HCT116 (cell line): ENCODE measurements at regions not wholly inside any gene's neighbourhood (a gene's known extent, or its start where the extent isn't known, plus 50 kb on each side); places are given as distances from the start of the nearest gene placed in this dataset.

Experiments used
- ATAC-seq: fragments of 200-7000 bp; cut with Tn5 transposase; 2 replicates; pipeline ENCODE4 v1.9.1; 2020; ENCODE audit warnings: mild to moderate bottlenecking, moderate library complexity
- BruUV-seq: library from RNA; stranded (reverse); fragments of 400-500 nt; replicated peaks from 2 replicates; lab custom pipeline; 2021; lab: Mats Ljungman, UMichigan
- CTCF ChIA-PET: fragments of 300-600 bp; sonication (Branson Sonifier 250); formaldehyde crosslinking; loops from one replicate; lab custom pipeline; 2021; ENCODE audit warnings: antibody characterized with exemption; lab: Charles Lee
- POLR2A ChIA-PET: fragments of 300-600, 350-600 bp; sonication (Branson Sonifier 250); formaldehyde crosslinking; loops from one replicate; lab custom pipeline; 2021; ENCODE audit warnings: antibody characterized with exemption; lab: Charles Lee
- RAD21 ChIA-PET, 2 experiments: fragments of 300-600 bp; sonication (Branson Sonifier 250); formaldehyde crosslinking; loops; one replicate each; lab custom pipeline; 2023; ENCODE audit warnings: low total read pairs in 2 of 2; ENCODE audit not compliant: uncharacterized antibody in 2 of 2, unreplicated experiment in 2 of 2, low non-redundant PET in 1 of 2; lab: Charles Lee
- DNase-seq: peaks from one replicate; pipeline ENCODE4 v3.0.0-alpha.2; 2010; ENCODE audit warnings: low read depth, low spot score
- H2AFZ ChIP-seq: fragments of 200-600 bp; shearing (Covaris generic), sonication (generic); 2 replicates; pipeline ENCODE4 v1.6.1; 2017; ENCODE audit warnings: low read depth, mixed run types, mixed read lengths, antibody characterized with exemption, low read length; ENCODE audit not compliant: poor library complexity, severe bottlenecking
- H3K27ac ChIP-seq: 2 replicates; pipeline ENCODE4 v1.5.1; 2012; ENCODE audit warnings: low read depth, low read length
- H3K27me3 ChIP-seq: fragments of 200-600 bp; sonication (generic); 2 replicates; pipeline ENCODE4 v1.6.1; 2016; ENCODE audit warnings: mixed run types, low read length, mixed read lengths; ENCODE audit not compliant: insufficient read depth
- H3K36me3 ChIP-seq, 2 experiments: fragments of 200-500 bp in 1 of 2; fragments of 200-600 bp in 1 of 2; sonication (Bioruptor generic) in 1 of 2; sonication (generic) in 1 of 2; 2 replicates each; pipeline versions ENCODE4 v1.5.1 to v1.6.1; 2014 to 2016; ENCODE audit warnings: low read length in 2 of 2, inconsistent platforms in 1 of 2, mixed read lengths in 1 of 2, mixed run types in 1 of 2; ENCODE audit not compliant: insufficient read depth in 2 of 2, control insufficient read depth in 1 of 2
- H3K4me1 ChIP-seq, 2 experiments: fragments of 200-600 bp in 1 of 2; sonication (generic) in 1 of 2; 2 replicates each; pipeline versions ENCODE4 v1.5.1 to v1.6.1; 2012 to 2017; ENCODE audit warnings: low read length in 2 of 2, inconsistent platforms in 1 of 2, mild to moderate bottlenecking in 1 of 2, mixed read lengths in 1 of 2, mixed run types in 1 of 2, moderate library complexity in 1 of 2; ENCODE audit not compliant: insufficient read depth in 2 of 2, control insufficient read depth in 1 of 2
- H3K4me2 ChIP-seq: fragments of 200-600 bp; sonication (generic); 2 replicates; pipeline ENCODE4 v1.6.1; 2017; ENCODE audit warnings: mixed run types, low read length, mixed read lengths
- H3K4me3 ChIP-seq, 2 experiments: fragments of 200-600 bp in 1 of 2; sonication (generic) in 1 of 2; replicated peaks in 1 of 2; 2 replicates each; pipeline ENCODE4 v1.5.1; 2011 to 2016; ENCODE audit warnings: low read length in 2 of 2, control low read depth in 1 of 2, low read depth in 1 of 2, mild to moderate bottlenecking in 1 of 2, mixed read lengths in 1 of 2, mixed run types in 1 of 2
- H3K79me2 ChIP-seq: fragments of 200-600 bp; sonication (generic); 2 replicates; pipeline ENCODE4 v1.6.1; 2017; ENCODE audit warnings: mild to moderate bottlenecking, mixed run types, low read length, moderate library complexity, mixed read lengths; ENCODE audit not compliant: insufficient read depth
- H3K9ac ChIP-seq: fragments of 200-600 bp; sonication (generic); 2 replicates; pipeline ENCODE4 v1.6.1; 2016; ENCODE audit warnings: low read length, mixed read lengths
- H3K9me2 ChIP-seq: fragments of 200-600 bp; sonication (generic), shearing (Covaris generic); 2 replicates; pipeline ENCODE4 v1.6.1; 2017; ENCODE audit warnings: mixed run types, mild to moderate bottlenecking, moderate library complexity; ENCODE audit not compliant: insufficient read depth
- H3K9me3 ChIP-seq, 2 experiments: fragments of 200-500 bp in 1 of 2; fragments of 200-600 bp in 1 of 2; sonication (Bioruptor generic) in 1 of 2; sonication (generic) in 1 of 2; 2 replicates each; pipeline ENCODE4 v1.6.1; 2014 to 2017; ENCODE audit warnings: low read length in 2 of 2, mixed read lengths in 2 of 2, inconsistent platforms in 1 of 2, low read depth in 1 of 2, mild to moderate bottlenecking in 1 of 2, mixed run types in 1 of 2, moderate library complexity in 1 of 2; ENCODE audit not compliant: control insufficient read depth in 1 of 2, insufficient read depth in 1 of 2
- H4K20me1 ChIP-seq: fragments of 200-600 bp; sonication (generic), shearing (Covaris generic); 2 replicates; pipeline ENCODE4 v1.6.1; 2017; ENCODE audit warnings: mixed run types, mild to moderate bottlenecking, moderate library complexity; ENCODE audit not compliant: insufficient read depth
- CEBPB ChIP-seq: IDR thresholded peaks from 2 replicates; pipeline ENCODE4 v1.6.1; 2012; ENCODE audit warnings: low read depth
- CTCF ChIP-seq, 3 experiments: fragments of 200-600 bp in 1 of 3; sonication (generic) in 1 of 3; IDR thresholded peaks in 2 of 3; conservative IDR thresholded peaks in 1 of 3; 2 replicates each; pipeline ENCODE4 v1.5.1; 2012 to 2017; ENCODE audit warnings: low read depth in 2 of 3, low read length in 2 of 3, antibody characterized with exemption in 1 of 3, borderline replicate concordance in 1 of 3, control low read depth in 1 of 3, mild to moderate bottlenecking in 1 of 3, mixed read lengths in 1 of 3, mixed run types in 1 of 3, moderate library complexity in 1 of 3; ENCODE audit not compliant: insufficient read depth in 1 of 3
- EGR1 ChIP-seq: IDR thresholded peaks from 2 replicates; pipeline ENCODE4 v1.6.1; 2012; ENCODE audit warnings: low read depth
- EZH2 ChIP-seq: fragments of 200-600 bp; sonication (generic); IDR thresholded peaks from 2 replicates; pipeline ENCODE4 v1.6.1; 2017; ENCODE audit warnings: antibody characterized with exemption, mixed run types
- EZH2phosphoT487 ChIP-seq: fragments of 200-600 bp; IDR thresholded peaks from 2 replicates; pipeline ENCODE4 v1.6.1; 2018; ENCODE audit warnings: antibody characterized with exemption, borderline replicate concordance
- FOSL1 ChIP-seq: IDR thresholded peaks from 2 replicates; pipeline ENCODE4 v1.6.1; 2012; ENCODE audit warnings: low read depth
- POLR2AphosphoS5 ChIP-seq: IDR thresholded peaks from 2 replicates; pipeline ENCODE4 v1.6.1; 2011; ENCODE audit warnings: mild to moderate bottlenecking, low read depth, low read length, moderate library complexity
- RAD21 ChIP-seq: IDR thresholded peaks from 2 replicates; pipeline ENCODE4 v1.6.1; 2012; ENCODE audit warnings: low read depth, mild to moderate bottlenecking
- SIN3A ChIP-seq: IDR thresholded peaks from 2 replicates; pipeline ENCODE4 v1.6.1; 2012; ENCODE audit warnings: low read depth
- SP1 ChIP-seq: IDR thresholded peaks from 2 replicates; pipeline ENCODE4 v1.6.1; 2012; ENCODE audit warnings: low read depth
- SRF ChIP-seq: IDR thresholded peaks from 2 replicates; pipeline ENCODE4 v1.6.1; 2012; ENCODE audit warnings: low read depth
- ZNF274 ChIP-seq: fragments of 200-500 bp; sonication (Bioruptor generic); IDR thresholded peaks from 2 replicates; pipeline ENCODE4 v1.6.1; 2014; ENCODE audit warnings: mild to moderate bottlenecking, low read depth, low read length, inconsistent platforms
- intact Hi-C: fragments of 100-400 bp; cut with micrococcal nuclease; formaldehyde crosslinking; loops from 2 replicates; pipeline ENCODE4 v1.10.0; 2022
- TF ChIP-seq, protein P1 (sequence below): IDR thresholded peaks from 2 replicates; pipeline ENCODE4 v1.6.1; 2012; ENCODE audit warnings: low read depth
- TF ChIP-seq, protein P2 (sequence below): IDR thresholded peaks from 2 replicates; pipeline ENCODE4 v1.6.1; 2011; ENCODE audit warnings: mild to moderate bottlenecking, low read length, moderate library complexity; ENCODE audit not compliant: insufficient replicate concordance; ENCODE audit errors: extremely low read depth
- TF ChIP-seq, protein P3 (sequence below): IDR thresholded peaks from 2 replicates; pipeline ENCODE4 v1.6.1; 2012

GRCh38 chr2:223123855-223124610, 72.0 kb downstream of the KCNE4 start:
- Histone ChIP-seq H2AFZ (no peak overlapping the region), H4K20me1 (no peaks in the 10 kb centered on the region), H3K4me1 (no peaks in the 10 kb centered on the region), H3K27me3 (no peaks in the 10 kb centered on the region)
- POLR2A ChIA-PET: no interaction called here
- TF ChIP-seq SRF (no peak), EZH2phosphoT487 (no peak), CEBPB (no peak), RAD21 (no peak), POLR2AphosphoS5 (no peak), ZNF274 (no peak), EGR1 (no peak), CTCF (IDR thresholded peaks at IDR 0.05 in 2 of 3, conservative IDR thresholded peaks at IDR 0.05 in 1 of 3; ENCODE audit: borderline replicate concordance in 1 of 3, insufficient read depth in 1 of 3, low read depth in 2 of 3, low read length in 2 of 3) (no peak), SIN3A (no peak), SP1 (no peak), EZH2 (no peak), FOSL1 (no peak)
- TF ChIP-seq, protein P1, sequence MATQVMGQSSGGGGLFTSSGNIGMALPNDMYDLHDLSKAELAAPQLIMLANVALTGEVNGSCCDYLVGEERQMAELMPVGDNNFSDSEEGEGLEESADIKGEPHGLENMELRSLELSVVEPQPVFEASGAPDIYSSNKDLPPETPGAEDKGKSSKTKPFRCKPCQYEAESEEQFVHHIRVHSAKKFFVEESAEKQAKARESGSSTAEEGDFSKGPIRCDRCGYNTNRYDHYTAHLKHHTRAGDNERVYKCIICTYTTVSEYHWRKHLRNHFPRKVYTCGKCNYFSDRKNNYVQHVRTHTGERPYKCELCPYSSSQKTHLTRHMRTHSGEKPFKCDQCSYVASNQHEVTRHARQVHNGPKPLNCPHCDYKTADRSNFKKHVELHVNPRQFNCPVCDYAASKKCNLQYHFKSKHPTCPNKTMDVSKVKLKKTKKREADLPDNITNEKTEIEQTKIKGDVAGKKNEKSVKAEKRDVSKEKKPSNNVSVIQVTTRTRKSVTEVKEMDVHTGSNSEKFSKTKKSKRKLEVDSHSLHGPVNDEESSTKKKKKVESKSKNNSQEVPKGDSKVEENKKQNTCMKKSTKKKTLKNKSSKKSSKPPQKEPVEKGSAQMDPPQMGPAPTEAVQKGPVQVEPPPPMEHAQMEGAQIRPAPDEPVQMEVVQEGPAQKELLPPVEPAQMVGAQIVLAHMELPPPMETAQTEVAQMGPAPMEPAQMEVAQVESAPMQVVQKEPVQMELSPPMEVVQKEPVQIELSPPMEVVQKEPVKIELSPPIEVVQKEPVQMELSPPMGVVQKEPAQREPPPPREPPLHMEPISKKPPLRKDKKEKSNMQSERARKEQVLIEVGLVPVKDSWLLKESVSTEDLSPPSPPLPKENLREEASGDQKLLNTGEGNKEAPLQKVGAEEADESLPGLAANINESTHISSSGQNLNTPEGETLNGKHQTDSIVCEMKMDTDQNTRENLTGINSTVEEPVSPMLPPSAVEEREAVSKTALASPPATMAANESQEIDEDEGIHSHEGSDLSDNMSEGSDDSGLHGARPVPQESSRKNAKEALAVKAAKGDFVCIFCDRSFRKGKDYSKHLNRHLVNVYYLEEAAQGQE: no peak
- TF ChIP-seq, protein P2, sequence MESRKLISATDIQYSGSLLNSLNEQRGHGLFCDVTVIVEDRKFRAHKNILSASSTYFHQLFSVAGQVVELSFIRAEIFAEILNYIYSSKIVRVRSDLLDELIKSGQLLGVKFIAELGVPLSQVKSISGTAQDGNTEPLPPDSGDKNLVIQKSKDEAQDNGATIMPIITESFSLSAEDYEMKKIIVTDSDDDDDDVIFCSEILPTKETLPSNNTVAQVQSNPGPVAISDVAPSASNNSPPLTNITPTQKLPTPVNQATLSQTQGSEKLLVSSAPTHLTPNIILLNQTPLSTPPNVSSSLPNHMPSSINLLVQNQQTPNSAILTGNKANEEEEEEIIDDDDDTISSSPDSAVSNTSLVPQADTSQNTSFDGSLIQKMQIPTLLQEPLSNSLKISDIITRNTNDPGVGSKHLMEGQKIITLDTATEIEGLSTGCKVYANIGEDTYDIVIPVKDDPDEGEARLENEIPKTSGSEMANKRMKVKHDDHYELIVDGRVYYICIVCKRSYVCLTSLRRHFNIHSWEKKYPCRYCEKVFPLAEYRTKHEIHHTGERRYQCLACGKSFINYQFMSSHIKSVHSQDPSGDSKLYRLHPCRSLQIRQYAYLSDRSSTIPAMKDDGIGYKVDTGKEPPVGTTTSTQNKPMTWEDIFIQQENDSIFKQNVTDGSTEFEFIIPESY: no peak
- TF ChIP-seq, protein P3, sequence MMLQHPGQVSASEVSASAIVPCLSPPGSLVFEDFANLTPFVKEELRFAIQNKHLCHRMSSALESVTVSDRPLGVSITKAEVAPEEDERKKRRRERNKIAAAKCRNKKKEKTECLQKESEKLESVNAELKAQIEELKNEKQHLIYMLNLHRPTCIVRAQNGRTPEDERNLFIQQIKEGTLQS: no peak
- TF ChIP-seq, all 23 proteins: peak for 0
- ATAC-seq (no peak), DNase-seq (no peak)
- no TSS peak for BruUV-seq
- intact Hi-C loops: no loop called here
- H3K4me2 ChIP-seq: no peak overlapping the region
- H3K9me3 ChIP-seq: no peaks in the 10 kb centered on the region
- no peaks in the 10 kb centered on the region for H3K36me3 ChIP-seq
- H3K4me3 ChIP-seq: no peak overlapping the region
- no peaks in the 10 kb centered on the region for H3K9me2 ChIP-seq
- H3K27ac ChIP-seq: no peak overlapping the region
- H3K9ac ChIP-seq: no peak overlapping the region
- RAD21 ChIA-PET: no interaction called here
- no peaks in the 10 kb centered on the region for H3K79me2 ChIP-seq
- CTCF ChIA-PET: no interaction called here
